22Rv1 (cell line): ENCODE measurements at regions not wholly inside any gene's neighbourhood (a gene's known extent, or its start where the extent isn't known, plus 50 kb on each side); places are given as distances from the start of the nearest gene placed in this dataset.

ENCODE experiments used
- ZFX ChIP-seq: fragments of 450-650 bp; IDR thresholded peaks from 2 replicates; pipeline ENCODE4 v1.6.1; 2017; ENCODE audit warnings: antibody characterized with exemption, borderline replicate concordance
- TF ChIP-seq, protein P1 (sequence below): fragments of 450-650 bp; IDR thresholded peaks from 2 replicates; pipeline ENCODE4 v1.5.1; 2017; ENCODE audit warnings: mild to moderate bottlenecking

DNA sequence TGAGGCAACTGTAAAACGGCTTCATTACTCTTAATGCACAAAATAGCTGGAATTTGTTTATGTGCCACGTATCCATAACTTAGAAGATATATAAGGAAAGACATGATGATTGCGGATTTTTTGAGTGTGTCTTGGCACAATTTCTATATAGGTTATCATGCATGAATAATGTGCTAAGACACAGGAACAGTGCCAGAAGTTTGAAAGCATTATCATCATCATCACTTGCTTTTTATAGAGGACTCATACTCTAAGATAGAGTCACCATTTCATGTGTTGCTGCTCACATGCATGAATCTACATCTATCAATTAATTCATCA is 113.4 kb downstream of the ELOVL4 start:
- TF ChIP-seq, protein P1, sequence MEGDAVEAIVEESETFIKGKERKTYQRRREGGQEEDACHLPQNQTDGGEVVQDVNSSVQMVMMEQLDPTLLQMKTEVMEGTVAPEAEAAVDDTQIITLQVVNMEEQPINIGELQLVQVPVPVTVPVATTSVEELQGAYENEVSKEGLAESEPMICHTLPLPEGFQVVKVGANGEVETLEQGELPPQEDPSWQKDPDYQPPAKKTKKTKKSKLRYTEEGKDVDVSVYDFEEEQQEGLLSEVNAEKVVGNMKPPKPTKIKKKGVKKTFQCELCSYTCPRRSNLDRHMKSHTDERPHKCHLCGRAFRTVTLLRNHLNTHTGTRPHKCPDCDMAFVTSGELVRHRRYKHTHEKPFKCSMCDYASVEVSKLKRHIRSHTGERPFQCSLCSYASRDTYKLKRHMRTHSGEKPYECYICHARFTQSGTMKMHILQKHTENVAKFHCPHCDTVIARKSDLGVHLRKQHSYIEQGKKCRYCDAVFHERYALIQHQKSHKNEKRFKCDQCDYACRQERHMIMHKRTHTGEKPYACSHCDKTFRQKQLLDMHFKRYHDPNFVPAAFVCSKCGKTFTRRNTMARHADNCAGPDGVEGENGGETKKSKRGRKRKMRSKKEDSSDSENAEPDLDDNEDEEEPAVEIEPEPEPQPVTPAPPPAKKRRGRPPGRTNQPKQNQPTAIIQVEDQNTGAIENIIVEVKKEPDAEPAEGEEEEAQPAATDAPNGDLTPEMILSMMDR: no peak
- no peak for TF ChIP-seq ZFX
